GM20431 (cell line): ENCODE measurements at regions not wholly inside any gene's neighbourhood (a gene's known extent, or its start where the extent isn't known, plus 50 kb on each side); places are given as distances from the start of the nearest gene placed in this dataset.
"Not testable (repeated sequence)": the region's sequence is repeated elsewhere in the genome, so short reads cannot be mapped to it uniquely, and the experiment has no call there.

ENCODE experiments used
- in situ Hi-C: fragments of 300-500 bp; cut with MseI, MboI; formaldehyde crosslinking; loops from one replicate; pipeline ENCODE4 v1.15.0; 2020; ENCODE audit warnings: low sequenced_read_pairs; ENCODE audit not compliant: unreplicated experiment

GRCh38 chr17:70318051-70318450, 148.7 kb downstream of the KCNJ2 start:
- in situ Hi-C loops = no loop called here

GRCh38 chr17:70319516-70319915, 150.2 kb downstream of the KCNJ2 start:
- in situ Hi-C loops = no loop called here

- in situ Hi-C loops = no loop called here
Observed at GRCh38 chr17:70320673-70321345, 151.5 kb downstream of the KCNJ2 start.

- in situ Hi-C loops = no loop called here
Observed at GRCh38 chr17:70321352-70321751, 152.0 kb downstream of the KCNJ2 start.

- in situ Hi-C loops = no loop called here
Observed at GRCh38 chr17:70323269-70323668, 153.9 kb downstream of the KCNJ2 start.

- in situ Hi-C loops = no loop called here
Observed at GRCh38 chr17:70324031-70324430, 154.7 kb downstream of the KCNJ2 start.

- in situ Hi-C loops = no loop called here
Observed at GRCh38 chr17:70327279-70327678, 157.9 kb downstream of the KCNJ2 start.

GRCh38 chr17:70327723-70328122, 158.4 kb downstream of the KCNJ2 start:
- in situ Hi-C loops = no loop called here

- in situ Hi-C loops = no loop called here
Observed at GRCh38 chr17:70329721-70330120, 160.4 kb downstream of the KCNJ2 start.

GRCh38 chr17:70331066-70331465, 161.7 kb downstream of the KCNJ2 start:
- in situ Hi-C loops = not testable (repeated sequence)

GRCh38 chr17:70332356-70333210, 163.3 kb downstream of the KCNJ2 start:
- in situ Hi-C loops = no loop called here

- in situ Hi-C loops = no loop called here
Observed at GRCh38 chr17:70336411-70336810, 167.1 kb downstream of the KCNJ2 start.

- in situ Hi-C loops = no loop called here
Observed at GRCh38 chr17:70338946-70339354, 169.6 kb downstream of the KCNJ2 start.

GRCh38 chr17:70343114-70343513, 173.8 kb downstream of the KCNJ2 start:
- in situ Hi-C loops = no loop called here

- in situ Hi-C loops = no loop called here
Observed at GRCh38 chr17:70344386-70345060, 175.2 kb downstream of the KCNJ2 start.

- in situ Hi-C loops = no loop called here
Observed at GRCh38 chr17:70345061-70345460, 175.7 kb downstream of the KCNJ2 start.

GRCh38 chr17:70352834-70353233, 183.5 kb downstream of the KCNJ2 start:
- in situ Hi-C loops = no loop called here

GRCh38 chr17:70353408-70354092, 184.2 kb downstream of the KCNJ2 start:
- in situ Hi-C loops = no loop called here

GRCh38 chr17:70355185-70355584, 185.9 kb downstream of the KCNJ2 start:
- in situ Hi-C loops = no loop called here

GRCh38 chr17:70357190-70357589, 187.9 kb downstream of the KCNJ2 start:
- in situ Hi-C loops = no loop called here
